Panc1 (cell line): ENCODE measurements at regions not wholly inside any gene's neighbourhood (a gene's known extent, or its start where the extent isn't known, plus 50 kb on each side); places are given as distances from the start of the nearest gene placed in this dataset.

ENCODE experiments used
- ATAC-seq: fragments of 200-7000 bp; cut with Tn5 transposase; 2 replicates; pipeline ENCODE4 v1.9.1; 2020; ENCODE audit warnings: mild to moderate bottlenecking, moderate library complexity
- BruUV-seq: library from RNA; stranded (reverse); fragments of 400-500 nt; replicated peaks from 2 replicates; lab custom pipeline; 2021; lab: Mats Ljungman, UMichigan
- CTCF ChIA-PET: fragments of 300-600 bp; sonication (Branson Sonifier 250); formaldehyde crosslinking; loops from one replicate; lab custom pipeline; 2022; ENCODE audit warnings: antibody characterized with exemption; lab: Charles Lee
- POLR2A ChIA-PET: fragments of 300-600 bp; sonication (Branson Sonifier 250); formaldehyde crosslinking; loops from one replicate; lab custom pipeline; 2022; ENCODE audit warnings: antibody characterized with exemption; lab: Charles Lee
- DNase-seq: peaks from one replicate; pipeline ENCODE4 v3.0.0-alpha.2; 2010; ENCODE audit warnings: low read depth, low spot score
- H3K27ac ChIP-seq: 2 replicates; pipeline ENCODE4 v1.5.1; 2011; ENCODE audit warnings: mild to moderate bottlenecking, low read length, inconsistent platforms
- H3K27me3 ChIP-seq: fragments of 200-500 bp; sonication (Bioruptor generic); 2 replicates; pipeline ENCODE4 v1.6.0; 2014; ENCODE audit warnings: low read length, inconsistent platforms; ENCODE audit not compliant: control insufficient read depth, insufficient read depth
- H3K36me3 ChIP-seq: fragments of 200-500 bp; sonication (Bioruptor generic); 2 replicates; pipeline ENCODE4 v1.5.1; 2014; ENCODE audit warnings: inconsistent platforms, mild to moderate bottlenecking, low read length, moderate library complexity; ENCODE audit not compliant: control insufficient read depth, insufficient read depth
- H3K4me1 ChIP-seq: 2 replicates; pipeline ENCODE4 v1.5.1; 2011; ENCODE audit warnings: inconsistent platforms, mild to moderate bottlenecking, low read length, moderate library complexity; ENCODE audit not compliant: control insufficient read depth, insufficient read depth
- H3K4me3 ChIP-seq, 2 experiments: 2 replicates each; pipeline ENCODE4 v1.5.1; 2011 to 2012; ENCODE audit warnings: low read depth in 2 of 2, low read length in 2 of 2, mild to moderate bottlenecking in 2 of 2, inconsistent platforms in 1 of 2, moderate library complexity in 1 of 2
- H3K9me3 ChIP-seq: fragments of 200-500 bp; sonication (Bioruptor generic); 2 replicates; pipeline ENCODE4 v1.5.1; 2014; ENCODE audit warnings: low read depth, mild to moderate bottlenecking, inconsistent platforms, low read length, moderate library complexity; ENCODE audit not compliant: control insufficient read depth, insufficient read depth
- POLR2AphosphoS5 ChIP-seq: IDR thresholded peaks from 2 replicates; pipeline ENCODE4 v1.6.1; 2012; ENCODE audit warnings: mild to moderate bottlenecking, low read depth, low read length, moderate library complexity
- SIN3A ChIP-seq: IDR thresholded peaks from 2 replicates; pipeline ENCODE4 v1.6.1; 2012; ENCODE audit warnings: low read depth, mild to moderate bottlenecking, low read length, moderate library complexity, borderline replicate concordance; ENCODE audit not compliant: insufficient read depth
- TCF7L2 ChIP-seq: IDR thresholded peaks from 2 replicates; pipeline ENCODE4 v1.6.1; 2011; ENCODE audit warnings: mild to moderate bottlenecking, low read depth, low read length, inconsistent platforms
- in situ Hi-C: cut with HindIII; loops from 2 replicates; pipeline ENCODE4 v1.10.0; 2016; ENCODE audit warnings: low sequenced_read_pairs, low pct_unique_long_range_greater_than_20kb
- intact Hi-C: fragments of 100-400 bp; cut with micrococcal nuclease; formaldehyde crosslinking; loops from one replicate; pipeline ENCODE4 v1.10.0; 2022; ENCODE audit not compliant: unreplicated experiment
- TF ChIP-seq, protein P1 (sequence below): fragments of 450-650 bp; IDR thresholded peaks from 2 replicates; pipeline ENCODE4 v1.5.1; 2017; ENCODE audit warnings: mild to moderate bottlenecking
- TF ChIP-seq, protein P2 (sequence below), 2 experiments: IDR thresholded peaks; 2 replicates each; pipeline ENCODE4 v1.6.1; 2011 to 2012; ENCODE audit warnings: low read depth in 2 of 2, control low read depth in 1 of 2, low read length in 1 of 2, mild to moderate bottlenecking in 1 of 2, moderate library complexity in 1 of 2; ENCODE audit not compliant: insufficient read depth in 1 of 2

DNA sequence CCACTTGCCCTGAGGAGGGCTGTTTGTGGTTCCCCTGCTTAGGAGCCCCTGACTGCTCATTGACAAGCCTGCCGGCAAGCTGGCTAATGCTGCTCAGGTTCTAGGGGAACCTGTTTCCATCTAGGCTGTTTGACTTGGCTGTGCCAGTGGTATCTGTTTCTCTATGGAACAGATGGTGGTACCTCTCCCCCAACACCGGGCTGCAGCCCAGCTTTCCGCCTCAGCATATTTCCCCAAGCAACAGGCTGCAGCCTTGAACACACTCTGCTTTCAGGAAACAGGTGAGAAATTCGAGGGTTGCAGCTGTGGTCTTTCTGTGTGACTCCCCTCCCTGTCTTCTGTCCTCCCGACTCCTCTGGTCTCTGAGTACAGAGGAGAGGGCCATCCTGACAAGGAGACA lies 132.3 kb downstream of the TMEM132E start:
- Histone ChIP-seq H3K27me3 (no peaks in the 10 kb centered on the region; the same call in 1 of the 2 replicates), H3K36me3 (no peaks in the 10 kb centered on the region), H3K4me3 (no peak overlapping the region), H3K9me3 (no peaks in the 10 kb centered on the region), H3K4me1 (no peaks in the 10 kb centered on the region), H3K27ac (no peak overlapping the region)
- DNase-seq (no peak), ATAC-seq (no peak)
- ChIA-PET CTCF (no interaction called here), POLR2A (no interaction called here)
- intact Hi-C loops (no loop called here), in situ Hi-C loops (no loop called here)
- TF ChIP-seq SIN3A, result no peak
- no TSS peak for BruUV-seq

DNA sequence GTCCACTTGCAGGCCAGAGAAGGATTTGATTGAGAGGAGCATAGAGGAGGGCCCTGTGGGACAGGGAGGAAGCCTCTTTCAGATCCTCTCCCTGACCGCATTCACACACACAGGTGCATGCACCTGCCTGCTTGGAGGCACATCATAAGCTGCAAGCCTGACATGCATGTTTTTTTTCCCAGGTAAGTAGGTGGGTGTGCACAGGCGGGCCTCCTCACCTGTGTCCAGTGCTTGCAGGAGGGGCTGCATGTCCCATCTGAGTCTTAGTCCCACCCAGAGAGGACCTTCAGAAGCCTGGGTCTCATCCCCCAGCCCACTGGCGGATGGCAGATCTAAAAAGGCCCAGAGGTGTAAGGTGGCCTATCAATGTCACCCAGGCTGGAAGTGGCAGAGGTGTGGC lies 130.8 kb downstream of the TMEM132E start:
- no peaks in the 10 kb centered on the region for H3K9me3 ChIP-seq
- DNase-seq, result no peak
- no peak for TF ChIP-seq TCF7L2
- TF ChIP-seq POLR2AphosphoS5, result no peak
- TF ChIP-seq SIN3A, result no peak
- in situ Hi-C loops, result no loop called here
- H3K36me3 ChIP-seq, result no peaks in the 10 kb centered on the region
- intact Hi-C loops, result no loop called here
- BruUV-seq, result no TSS peak
- POLR2A ChIA-PET, result no interaction called here
- no peak overlapping the region for H3K27ac ChIP-seq
- H3K4me3 ChIP-seq, result no peak overlapping the region
- H3K4me1 ChIP-seq, result no peaks in the 10 kb centered on the region
- no peak for ATAC-seq
- CTCF ChIA-PET, result no interaction called here
- H3K27me3 ChIP-seq, result peaks cover 3% of the 10 kb centered on the region; the same call in 1 of the 2 replicates

DNA sequence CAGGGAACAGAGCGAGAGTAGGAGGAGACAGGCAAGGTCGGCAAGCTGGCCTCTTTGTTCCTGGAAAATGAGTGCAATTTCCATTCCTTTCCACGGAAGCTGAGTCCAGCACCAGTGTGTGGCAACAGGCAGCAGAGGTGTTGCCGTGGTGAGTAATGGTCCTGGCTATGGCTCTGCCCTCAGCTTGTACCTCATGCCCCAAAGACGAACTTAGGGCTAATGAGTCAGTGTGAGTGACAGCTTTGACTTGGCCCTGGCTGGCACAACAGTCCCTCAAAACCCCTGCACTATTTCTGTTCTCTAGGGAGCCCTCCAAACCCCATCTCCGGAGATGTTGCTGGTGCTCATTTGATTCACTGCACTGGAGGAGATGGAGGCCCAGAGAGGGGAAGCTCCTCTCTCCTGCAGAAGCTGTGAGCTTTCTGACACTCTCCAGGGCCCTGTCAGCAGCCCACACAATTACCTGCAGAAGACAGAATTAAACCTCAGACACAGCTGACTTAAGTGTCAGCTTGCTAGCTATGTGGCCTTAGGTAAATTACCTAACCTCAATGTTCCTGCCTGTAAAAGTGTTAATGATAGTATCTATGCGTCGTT lies 129.9 kb downstream of the TMEM132E start:
- DNase-seq (no peak), ATAC-seq (no peak)
- Histone ChIP-seq H3K9me3 (no peaks in the 10 kb centered on the region), H3K36me3 (no peaks in the 10 kb centered on the region), H3K27ac (no peak overlapping the region), H3K27me3 (peaks cover 3% of the 10 kb centered on the region; the same call in 1 of the 2 replicates), H3K4me3 (no peak overlapping the region), H3K4me1 (no peaks in the 10 kb centered on the region)
- in situ Hi-C loops, result no loop called here
- no TSS peak for BruUV-seq
- intact Hi-C loops, result no loop called here
- CTCF ChIA-PET, result no interaction called here
- TF ChIP-seq, protein P1, sequence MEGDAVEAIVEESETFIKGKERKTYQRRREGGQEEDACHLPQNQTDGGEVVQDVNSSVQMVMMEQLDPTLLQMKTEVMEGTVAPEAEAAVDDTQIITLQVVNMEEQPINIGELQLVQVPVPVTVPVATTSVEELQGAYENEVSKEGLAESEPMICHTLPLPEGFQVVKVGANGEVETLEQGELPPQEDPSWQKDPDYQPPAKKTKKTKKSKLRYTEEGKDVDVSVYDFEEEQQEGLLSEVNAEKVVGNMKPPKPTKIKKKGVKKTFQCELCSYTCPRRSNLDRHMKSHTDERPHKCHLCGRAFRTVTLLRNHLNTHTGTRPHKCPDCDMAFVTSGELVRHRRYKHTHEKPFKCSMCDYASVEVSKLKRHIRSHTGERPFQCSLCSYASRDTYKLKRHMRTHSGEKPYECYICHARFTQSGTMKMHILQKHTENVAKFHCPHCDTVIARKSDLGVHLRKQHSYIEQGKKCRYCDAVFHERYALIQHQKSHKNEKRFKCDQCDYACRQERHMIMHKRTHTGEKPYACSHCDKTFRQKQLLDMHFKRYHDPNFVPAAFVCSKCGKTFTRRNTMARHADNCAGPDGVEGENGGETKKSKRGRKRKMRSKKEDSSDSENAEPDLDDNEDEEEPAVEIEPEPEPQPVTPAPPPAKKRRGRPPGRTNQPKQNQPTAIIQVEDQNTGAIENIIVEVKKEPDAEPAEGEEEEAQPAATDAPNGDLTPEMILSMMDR, result no peak
- TF ChIP-seq POLR2AphosphoS5 (no peak), SIN3A (no peak), TCF7L2 (no peak)
- TF ChIP-seq, protein P2, sequence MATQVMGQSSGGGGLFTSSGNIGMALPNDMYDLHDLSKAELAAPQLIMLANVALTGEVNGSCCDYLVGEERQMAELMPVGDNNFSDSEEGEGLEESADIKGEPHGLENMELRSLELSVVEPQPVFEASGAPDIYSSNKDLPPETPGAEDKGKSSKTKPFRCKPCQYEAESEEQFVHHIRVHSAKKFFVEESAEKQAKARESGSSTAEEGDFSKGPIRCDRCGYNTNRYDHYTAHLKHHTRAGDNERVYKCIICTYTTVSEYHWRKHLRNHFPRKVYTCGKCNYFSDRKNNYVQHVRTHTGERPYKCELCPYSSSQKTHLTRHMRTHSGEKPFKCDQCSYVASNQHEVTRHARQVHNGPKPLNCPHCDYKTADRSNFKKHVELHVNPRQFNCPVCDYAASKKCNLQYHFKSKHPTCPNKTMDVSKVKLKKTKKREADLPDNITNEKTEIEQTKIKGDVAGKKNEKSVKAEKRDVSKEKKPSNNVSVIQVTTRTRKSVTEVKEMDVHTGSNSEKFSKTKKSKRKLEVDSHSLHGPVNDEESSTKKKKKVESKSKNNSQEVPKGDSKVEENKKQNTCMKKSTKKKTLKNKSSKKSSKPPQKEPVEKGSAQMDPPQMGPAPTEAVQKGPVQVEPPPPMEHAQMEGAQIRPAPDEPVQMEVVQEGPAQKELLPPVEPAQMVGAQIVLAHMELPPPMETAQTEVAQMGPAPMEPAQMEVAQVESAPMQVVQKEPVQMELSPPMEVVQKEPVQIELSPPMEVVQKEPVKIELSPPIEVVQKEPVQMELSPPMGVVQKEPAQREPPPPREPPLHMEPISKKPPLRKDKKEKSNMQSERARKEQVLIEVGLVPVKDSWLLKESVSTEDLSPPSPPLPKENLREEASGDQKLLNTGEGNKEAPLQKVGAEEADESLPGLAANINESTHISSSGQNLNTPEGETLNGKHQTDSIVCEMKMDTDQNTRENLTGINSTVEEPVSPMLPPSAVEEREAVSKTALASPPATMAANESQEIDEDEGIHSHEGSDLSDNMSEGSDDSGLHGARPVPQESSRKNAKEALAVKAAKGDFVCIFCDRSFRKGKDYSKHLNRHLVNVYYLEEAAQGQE (IDR thresholded peaks at IDR 0.05; ENCODE audit: insufficient read depth in 1 of 2, low read depth in 2 of 2, low read length in 1 of 2), result no peak
- POLR2A ChIA-PET, result no interaction called here
